DND-41 (cell line): ENCODE measurements at regions not wholly inside any gene's neighbourhood (a gene's known extent, or its start where the extent isn't known, plus 50 kb on each side); places are given as distances from the start of the nearest gene placed in this dataset.

ENCODE experiments used
- CTCF ChIP-seq: IDR thresholded peaks from 2 replicates; pipeline ENCODE4 v1.5.1; 2012; ENCODE audit warnings: borderline replicate concordance, low read length, moderate library complexity, mild to moderate bottlenecking; ENCODE audit not compliant: poor library complexity, severe bottlenecking; ENCODE audit errors: extremely low read depth
- EZH2 ChIP-seq: IDR thresholded peaks from 3 replicates; pipeline ENCODE4 v1.6.1; 2012; ENCODE audit warnings: borderline replicate concordance, low read depth, mild to moderate bottlenecking, moderate library complexity, low read length, inconsistent platforms; ENCODE audit not compliant: severe bottlenecking

GRCh38 chrX:94288972-94289371 lies 615.0 kb downstream of the FAM133A start:
- TF ChIP-seq CTCF (no peak), EZH2 (no peak)
